Neural cell (in vitro differentiated cells): ENCODE measurements at regions not wholly inside any gene's neighbourhood (a gene's known extent, or its start where the extent isn't known, plus 50 kb on each side); places are given as distances from the start of the nearest gene placed in this dataset.

Experiments used
- EP300 ChIP-seq: fragments of 450-650 bp; conservative IDR thresholded peaks from 2 replicates; pipeline ENCODE4 v1.6.1; 2014; ENCODE audit warnings: antibody characterized with exemption, mild to moderate bottlenecking, moderate library complexity; ENCODE audit not compliant: poor library complexity, severe bottlenecking
- POLR2AphosphoS5 ChIP-seq: IDR thresholded peaks from 2 replicates; pipeline ENCODE4 v1.6.1; 2012
- REST ChIP-seq: IDR thresholded peaks from 2 replicates; pipeline ENCODE4 v1.6.1; 2012; ENCODE audit warnings: borderline replicate concordance
- TAF1 ChIP-seq: IDR thresholded peaks from 2 replicates; pipeline ENCODE4 v1.6.1; 2012; ENCODE audit warnings: low read depth
- TF ChIP-seq, protein P1 (sequence below): fragments of 450-650 bp; IDR thresholded peaks from 2 replicates; pipeline ENCODE4 v1.5.1; 2014; ENCODE audit warnings: antibody characterized with exemption, mild to moderate bottlenecking, moderate library complexity; ENCODE audit not compliant: poor library complexity, severe bottlenecking

- no peak for TF ChIP-seq EP300
- no peak for TF ChIP-seq TAF1
- TF ChIP-seq, protein P1, sequence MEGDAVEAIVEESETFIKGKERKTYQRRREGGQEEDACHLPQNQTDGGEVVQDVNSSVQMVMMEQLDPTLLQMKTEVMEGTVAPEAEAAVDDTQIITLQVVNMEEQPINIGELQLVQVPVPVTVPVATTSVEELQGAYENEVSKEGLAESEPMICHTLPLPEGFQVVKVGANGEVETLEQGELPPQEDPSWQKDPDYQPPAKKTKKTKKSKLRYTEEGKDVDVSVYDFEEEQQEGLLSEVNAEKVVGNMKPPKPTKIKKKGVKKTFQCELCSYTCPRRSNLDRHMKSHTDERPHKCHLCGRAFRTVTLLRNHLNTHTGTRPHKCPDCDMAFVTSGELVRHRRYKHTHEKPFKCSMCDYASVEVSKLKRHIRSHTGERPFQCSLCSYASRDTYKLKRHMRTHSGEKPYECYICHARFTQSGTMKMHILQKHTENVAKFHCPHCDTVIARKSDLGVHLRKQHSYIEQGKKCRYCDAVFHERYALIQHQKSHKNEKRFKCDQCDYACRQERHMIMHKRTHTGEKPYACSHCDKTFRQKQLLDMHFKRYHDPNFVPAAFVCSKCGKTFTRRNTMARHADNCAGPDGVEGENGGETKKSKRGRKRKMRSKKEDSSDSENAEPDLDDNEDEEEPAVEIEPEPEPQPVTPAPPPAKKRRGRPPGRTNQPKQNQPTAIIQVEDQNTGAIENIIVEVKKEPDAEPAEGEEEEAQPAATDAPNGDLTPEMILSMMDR: no peak
- TF ChIP-seq POLR2AphosphoS5: no peak
- no peak for TF ChIP-seq REST
Observed at GRCh38 chr17:45700171-45701090, 83.7 kb upstream of the CRHR1 start.
